ENCODE measurements at regions not wholly inside any gene's neighbourhood (a gene's known extent, or its start where the extent isn't known, plus 50 kb on each side); places are given as distances from the start of the nearest gene placed in this dataset.

- peaks cover 12% of the 10 kb centered on the region for H3K27me3 ChIP-seq
- H3K79me2 ChIP-seq: no peaks in the 10 kb centered on the region
- no peaks in the 10 kb centered on the region for H3K36me3 ChIP-seq (replicated peaks; ENCODE audit: insufficient read depth, low read depth)
- no peak for DNase-seq (ENCODE audit: low spot score)
- no peak overlapping the region for H3K4me3 ChIP-seq
- no peak overlapping the region for H3K4me2 ChIP-seq
- no peaks in the 10 kb centered on the region for H3K4me1 ChIP-seq (ENCODE audit: insufficient read depth)
- WGBS (ENCODE audit: low lambda C conversion rate, missing lambda C conversion rate): 77% methylated on average over 4 of the region's 4 CpGs
- H3K9me2 ChIP-seq (replicated peaks; ENCODE audit: insufficient read depth): no peaks in the 10 kb centered on the region
- no peak overlapping the region for H3K27ac ChIP-seq
- no peak overlapping the region for H2AFZ ChIP-seq
- no peaks in the 10 kb centered on the region for H4K20me1 ChIP-seq (ENCODE audit: insufficient read depth, poor library complexity, severe bottlenecking)
- no peak for TF ChIP-seq EZH2 (IDR thresholded peaks at IDR 0.05; ENCODE audit: borderline replicate concordance)
- H3K9me3 ChIP-seq (ENCODE audit: low read depth): no peaks in the 10 kb centered on the region
Observed at GRCh38 chr16:73885319-73885718, 411.3 kb upstream of the PSMD7 start.

DNA sequence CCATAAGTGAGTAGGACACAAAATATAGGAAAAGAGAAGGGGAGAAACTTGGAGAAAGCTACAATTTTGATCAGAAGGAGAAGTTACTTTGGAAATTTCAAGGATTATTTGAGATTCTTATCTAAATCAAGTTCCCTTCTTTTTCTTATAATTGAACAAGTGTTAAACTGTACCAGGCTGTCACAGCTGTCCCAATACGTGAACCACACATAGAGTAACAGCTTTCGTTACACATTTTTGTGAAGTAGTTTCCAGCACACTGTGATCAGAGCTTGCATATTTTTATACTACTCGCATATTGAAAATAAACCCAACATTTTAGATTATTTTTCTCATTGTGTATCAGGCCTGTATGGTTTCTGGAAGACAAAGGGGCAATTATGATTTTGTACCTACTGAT lies 412.8 kb upstream of the PSMD7 start:
- TF ChIP-seq EZH2 (IDR thresholded peaks at IDR 0.05; ENCODE audit: borderline replicate concordance) (no peak), EZH2phosphoT487 (IDR thresholded peaks at IDR 0.05; ENCODE audit: low read depth, severe bottlenecking, unreplicated experiment) (no peak), CTCF (IDR thresholded peaks at IDR 0.05; ENCODE audit: poor library complexity) (no peak)
- Histone ChIP-seq H3K4me3 (no peak overlapping the region), H3K27me3 (peaks cover 12% of the 10 kb centered on the region), H3K36me3 (replicated peaks; ENCODE audit: insufficient read depth, low read depth) (no peaks in the 10 kb centered on the region), H4K20me1 (ENCODE audit: insufficient read depth, poor library complexity, severe bottlenecking) (no peaks in the 10 kb centered on the region), H3K79me2 (no peaks in the 10 kb centered on the region), H3K27ac (no peak overlapping the region), H3K4me1 (ENCODE audit: insufficient read depth) (no peaks in the 10 kb centered on the region), H3K4me2 (no peak overlapping the region), H2AFZ (no peak overlapping the region), H3K9me3 (ENCODE audit: low read depth) (no peaks in the 10 kb centered on the region), H3K9me2 (replicated peaks; ENCODE audit: insufficient read depth) (no peaks in the 10 kb centered on the region)
- no peak for DNase-seq (ENCODE audit: low spot score)
- WGBS (ENCODE audit: low lambda C conversion rate, missing lambda C conversion rate): 95% methylated on average over 3 of the region's 3 CpGs

GRCh38 chr16:73883126-73883525 lies 413.5 kb upstream of the PSMD7 start:
- Histone ChIP-seq H4K20me1 (ENCODE audit: insufficient read depth, poor library complexity, severe bottlenecking) (no peaks in the 10 kb centered on the region), H3K36me3 (replicated peaks; ENCODE audit: insufficient read depth, low read depth) (no peaks in the 10 kb centered on the region), H3K27ac (no peak overlapping the region), H2AFZ (no peak overlapping the region), H3K4me1 (ENCODE audit: insufficient read depth) (no peaks in the 10 kb centered on the region), H3K4me2 (no peak overlapping the region), H3K4me3 (no peak overlapping the region), H3K79me2 (no peaks in the 10 kb centered on the region), H3K9me2 (replicated peaks; ENCODE audit: insufficient read depth) (no peaks in the 10 kb centered on the region), H3K27me3 (peaks cover 8% of the 10 kb centered on the region), H3K9me3 (ENCODE audit: low read depth) (no peaks in the 10 kb centered on the region)
- no peak for DNase-seq (ENCODE audit: low spot score)
- 74% methylated on average over 2 of the region's 2 CpGs for WGBS (ENCODE audit: low lambda C conversion rate, missing lambda C conversion rate)
- no peak for TF ChIP-seq EZH2phosphoT487 (IDR thresholded peaks at IDR 0.05; ENCODE audit: low read depth, severe bottlenecking, unreplicated experiment)
- TF ChIP-seq CTCF (IDR thresholded peaks at IDR 0.05; ENCODE audit: poor library complexity): no peak
- no peak for TF ChIP-seq EZH2 (IDR thresholded peaks at IDR 0.05; ENCODE audit: borderline replicate concordance)

DNA sequence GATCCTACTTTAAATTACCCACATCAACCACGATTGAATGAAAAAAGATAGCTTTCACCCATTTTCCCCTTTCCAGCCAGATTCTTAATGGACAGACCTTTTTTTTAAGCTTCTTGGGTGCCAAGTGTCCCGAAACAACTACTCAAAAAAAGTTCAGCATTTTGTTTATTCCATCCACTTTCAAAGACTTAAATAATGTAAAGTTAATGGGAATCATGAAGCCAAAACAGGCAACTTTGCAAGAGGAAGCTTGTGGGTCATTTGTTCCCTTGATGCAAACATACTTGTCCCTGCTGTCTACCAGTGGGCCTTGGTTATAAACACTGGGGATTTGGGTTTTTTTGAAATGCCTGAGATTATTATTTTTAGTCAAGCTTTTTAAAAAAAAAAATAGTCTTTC lies 414.0 kb upstream of the PSMD7 start:
- Histone ChIP-seq H2AFZ (no peak overlapping the region), H3K27ac (no peak overlapping the region), H3K4me2 (no peak overlapping the region), H3K27me3 (peaks cover 4% of the 10 kb centered on the region), H4K20me1 (ENCODE audit: insufficient read depth, poor library complexity, severe bottlenecking) (no peaks in the 10 kb centered on the region), H3K9me3 (ENCODE audit: low read depth) (no peaks in the 10 kb centered on the region), H3K36me3 (replicated peaks; ENCODE audit: insufficient read depth, low read depth) (no peaks in the 10 kb centered on the region), H3K9me2 (replicated peaks; ENCODE audit: insufficient read depth) (no peaks in the 10 kb centered on the region), H3K79me2 (no peaks in the 10 kb centered on the region), H3K4me3 (no peak overlapping the region), H3K4me1 (ENCODE audit: insufficient read depth) (no peaks in the 10 kb centered on the region)
- DNase-seq (ENCODE audit: low spot score): no peak
- TF ChIP-seq CTCF (IDR thresholded peaks at IDR 0.05; ENCODE audit: poor library complexity): no peak
- TF ChIP-seq EZH2 (IDR thresholded peaks at IDR 0.05; ENCODE audit: borderline replicate concordance): no peak
- TF ChIP-seq EZH2phosphoT487 (IDR thresholded peaks at IDR 0.05; ENCODE audit: low read depth, severe bottlenecking, unreplicated experiment): no peak
- 85% methylated on average over 2 of the region's 2 CpGs for WGBS (ENCODE audit: low lambda C conversion rate, missing lambda C conversion rate)
